LNCAP (cell line): ENCODE measurements at regions not wholly inside any gene's neighbourhood (a gene's known extent, or its start where the extent isn't known, plus 50 kb on each side); places are given as distances from the start of the nearest gene placed in this dataset.
A peak's percentile ranks its signal among the peaks of the same experiment; 100 is the strongest.

Source experiments
- CTCF ChIP-seq: fragments of 450-650 bp; IDR thresholded peaks from 2 replicates; pipeline ENCODE4 v1.5.1; 2017; ENCODE audit warnings: mild to moderate bottlenecking

- no peak for TF ChIP-seq CTCF
Observed at GRCh38 chr3:182246870-182247269, 535.1 kb downstream of the SOX2 start.

GRCh38 chr3:182248349-182248880 is 536.7 kb downstream of the SOX2 start:
- peak; percentile 17; the same call in 1 of the 2 replicates for TF ChIP-seq CTCF

- TF ChIP-seq CTCF, result no peak
Observed at GRCh38 chr3:182252802-182253201, 540.5 kb upstream of the ATP11B start.

- no peak for TF ChIP-seq CTCF
Observed at GRCh38 chr3:182255158-182255557, 538.1 kb upstream of the ATP11B start.

- TF ChIP-seq CTCF, result no peak
Observed at GRCh38 chr3:182257361-182257760, 535.9 kb upstream of the ATP11B start.

GRCh38 chr3:182258538-182259177 is 534.6 kb upstream of the ATP11B start:
- peak; percentile 72 for TF ChIP-seq CTCF

- no peak for TF ChIP-seq CTCF
Observed at GRCh38 chr3:182259579-182259978, 533.7 kb upstream of the ATP11B start.

GRCh38 chr3:182261041-182261440 is 532.3 kb upstream of the ATP11B start:
- TF ChIP-seq CTCF, result no peak
